ENCODE measurements at regions not wholly inside any gene's neighbourhood (a gene's known extent, or its start where the extent isn't known, plus 50 kb on each side); places are given as distances from the start of the nearest gene placed in this dataset.

DNA sequence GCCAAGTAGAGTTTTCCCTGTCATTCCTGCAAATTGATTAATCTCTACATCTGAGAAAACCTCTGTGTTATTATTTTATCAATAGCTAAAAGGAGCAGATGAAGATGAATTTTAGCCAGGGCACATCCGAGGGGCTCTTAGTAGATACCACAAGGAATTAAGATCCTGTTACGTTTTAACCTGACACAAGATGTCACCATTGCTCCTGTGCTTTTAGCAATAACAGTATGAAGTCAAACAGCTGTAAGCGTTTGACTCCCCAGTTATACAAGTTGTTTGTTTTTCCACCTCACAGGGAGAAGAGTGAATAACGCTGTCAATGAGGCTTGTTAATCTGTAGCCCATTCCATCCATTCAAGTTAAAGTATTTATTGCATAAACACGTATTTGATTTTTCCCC lies 76.0 kb upstream of the AP1S2 start:
- TF ChIP-seq, protein P1, sequence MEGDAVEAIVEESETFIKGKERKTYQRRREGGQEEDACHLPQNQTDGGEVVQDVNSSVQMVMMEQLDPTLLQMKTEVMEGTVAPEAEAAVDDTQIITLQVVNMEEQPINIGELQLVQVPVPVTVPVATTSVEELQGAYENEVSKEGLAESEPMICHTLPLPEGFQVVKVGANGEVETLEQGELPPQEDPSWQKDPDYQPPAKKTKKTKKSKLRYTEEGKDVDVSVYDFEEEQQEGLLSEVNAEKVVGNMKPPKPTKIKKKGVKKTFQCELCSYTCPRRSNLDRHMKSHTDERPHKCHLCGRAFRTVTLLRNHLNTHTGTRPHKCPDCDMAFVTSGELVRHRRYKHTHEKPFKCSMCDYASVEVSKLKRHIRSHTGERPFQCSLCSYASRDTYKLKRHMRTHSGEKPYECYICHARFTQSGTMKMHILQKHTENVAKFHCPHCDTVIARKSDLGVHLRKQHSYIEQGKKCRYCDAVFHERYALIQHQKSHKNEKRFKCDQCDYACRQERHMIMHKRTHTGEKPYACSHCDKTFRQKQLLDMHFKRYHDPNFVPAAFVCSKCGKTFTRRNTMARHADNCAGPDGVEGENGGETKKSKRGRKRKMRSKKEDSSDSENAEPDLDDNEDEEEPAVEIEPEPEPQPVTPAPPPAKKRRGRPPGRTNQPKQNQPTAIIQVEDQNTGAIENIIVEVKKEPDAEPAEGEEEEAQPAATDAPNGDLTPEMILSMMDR (IDR thresholded peaks at IDR 0.05; ENCODE audit: insufficient read depth, low read depth, low read length) = peak; percentile 29
- no peak for TF ChIP-seq EZH2 (IDR thresholded peaks at IDR 0.05; ENCODE audit: insufficient read depth, low read length)

Data from astrocyte (in vitro differentiated cells and primary cell).